ENCODE measurements at regions not wholly inside any gene's neighbourhood (a gene's known extent, or its start where the extent isn't known, plus 50 kb on each side); places are given as distances from the start of the nearest gene placed in this dataset.

DNA sequence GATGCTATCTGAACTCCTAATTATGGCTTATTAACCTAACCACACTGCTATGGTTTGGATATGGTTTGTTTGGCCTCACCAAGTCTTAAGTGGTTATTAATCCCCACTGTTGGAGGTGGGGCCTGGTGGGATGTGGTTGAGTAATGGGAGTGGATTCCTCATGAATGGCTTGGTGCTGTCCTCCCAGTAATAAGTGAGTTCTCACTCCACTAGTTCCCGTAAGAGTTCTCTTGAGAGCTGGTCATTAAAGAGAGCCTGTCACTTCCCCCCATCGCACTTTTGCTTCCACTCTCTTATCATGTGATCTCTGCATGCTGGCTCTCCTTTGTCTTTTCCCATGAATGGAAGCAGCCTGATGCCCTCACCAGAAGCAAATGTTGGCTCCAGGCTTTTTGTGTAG lies 328.8 kb downstream of the PLA2G4A start:
- no peak for TF ChIP-seq CTCF (IDR thresholded peaks at IDR 0.05; ENCODE audit: borderline replicate concordance, control extremely low read depth, extremely low read depth, insufficient read depth, missing control alignments)
- DNase-seq (ENCODE audit: low spot score), result no peak
- in situ Hi-C loops (cut with MboI; ENCODE audit: low sequenced_read_pairs, unreplicated experiment), result no loop called here

DNA sequence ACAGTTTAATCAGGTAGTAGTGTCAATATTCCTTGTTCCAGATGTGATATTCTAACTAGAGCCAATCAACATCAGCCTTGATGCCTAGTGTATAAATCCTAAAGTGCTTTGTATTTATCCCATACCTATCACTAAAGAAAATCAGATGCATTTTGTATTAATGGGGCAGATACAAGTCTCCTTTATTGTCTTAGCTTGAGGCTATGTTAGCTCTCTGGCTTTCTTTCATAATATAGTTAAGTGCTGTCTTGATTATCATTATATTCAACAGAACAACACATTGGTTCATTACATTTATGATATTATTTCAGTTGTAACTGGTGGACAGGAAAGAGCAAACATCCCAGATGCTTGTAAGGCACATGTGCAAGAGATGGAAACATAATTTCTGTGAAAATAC lies 338.8 kb downstream of the PLA2G4A start:
- no peak for DNase-seq (ENCODE audit: low spot score)
- TF ChIP-seq CTCF (IDR thresholded peaks at IDR 0.05; ENCODE audit: borderline replicate concordance, control extremely low read depth, extremely low read depth, insufficient read depth, missing control alignments), result no peak

GRCh38 chr1:187168297-187168696 lies 339.5 kb downstream of the PLA2G4A start:
- DNase-seq (ENCODE audit: low spot score), result no peak
- in situ Hi-C loops (cut with MboI; ENCODE audit: low sequenced_read_pairs, unreplicated experiment), result no loop called here
- TF ChIP-seq CTCF (IDR thresholded peaks at IDR 0.05; ENCODE audit: borderline replicate concordance, control extremely low read depth, extremely low read depth, insufficient read depth, missing control alignments), result no peak

More for the DNA sequence above, 338.8 kb downstream of the PLA2G4A start:
- in situ Hi-C loops (cut with MboI; ENCODE audit: low sequenced_read_pairs, unreplicated experiment), result no loop called here

DNA sequence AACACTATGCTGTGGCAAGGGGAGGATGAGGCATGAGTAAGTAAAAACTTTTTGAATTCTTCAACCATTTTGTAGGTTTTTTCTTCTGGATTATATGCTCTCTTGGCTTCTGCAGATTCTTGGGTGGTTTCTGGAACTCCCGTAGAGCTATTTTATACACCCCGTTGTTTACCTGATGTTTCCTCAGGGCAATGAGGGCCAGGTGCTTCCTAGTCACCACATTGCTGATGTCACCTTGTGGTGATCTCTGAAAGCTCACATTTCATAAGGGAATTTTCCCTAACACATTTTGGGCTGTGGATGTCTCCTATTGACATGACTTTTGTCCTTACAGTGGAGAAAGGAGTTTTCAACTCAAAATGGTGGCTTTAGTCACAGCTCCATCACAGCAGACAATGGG lies 356.6 kb downstream of the PLA2G4A start:
- in situ Hi-C loops (cut with MboI; ENCODE audit: low sequenced_read_pairs, unreplicated experiment), result no loop called here
- TF ChIP-seq CTCF (IDR thresholded peaks at IDR 0.05; ENCODE audit: borderline replicate concordance, control extremely low read depth, extremely low read depth, insufficient read depth, missing control alignments), result no peak
- DNase-seq (ENCODE audit: low spot score), result no peak

DNA sequence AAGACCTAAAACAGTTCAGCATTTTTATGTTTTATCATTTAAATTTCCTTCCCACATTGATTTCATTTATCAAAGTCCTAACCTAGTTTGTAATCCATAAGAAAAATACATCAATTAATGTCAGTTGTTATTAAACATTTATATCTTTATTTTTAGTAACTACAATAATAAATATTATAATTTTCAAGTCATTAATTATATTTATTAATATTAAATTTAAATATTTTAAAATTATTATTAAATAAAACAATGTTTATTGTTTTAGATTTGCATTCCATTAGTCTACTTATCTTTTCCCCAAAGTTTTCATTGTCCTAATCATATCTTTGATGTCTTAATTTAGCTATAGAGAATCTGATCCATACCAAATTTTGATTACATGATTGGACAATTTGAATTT lies 368.9 kb downstream of the PLA2G4A start:
- in situ Hi-C loops (cut with MboI; ENCODE audit: low sequenced_read_pairs, unreplicated experiment), result no loop called here
- DNase-seq (ENCODE audit: low spot score), result no peak
- no peak for TF ChIP-seq CTCF (IDR thresholded peaks at IDR 0.05; ENCODE audit: borderline replicate concordance, control extremely low read depth, extremely low read depth, insufficient read depth, missing control alignments)

- no peak for TF ChIP-seq CTCF (IDR thresholded peaks at IDR 0.05; ENCODE audit: borderline replicate concordance, control extremely low read depth, extremely low read depth, insufficient read depth, missing control alignments)
- DNase-seq (ENCODE audit: low spot score), result no peak
- in situ Hi-C loops (cut with MboI; ENCODE audit: low sequenced_read_pairs, unreplicated experiment), result no loop called here
Observed at GRCh38 chr1:187203257-187203656, 374.5 kb downstream of the PLA2G4A start.

- no peak for DNase-seq (ENCODE audit: low spot score)
- no peak for TF ChIP-seq CTCF (IDR thresholded peaks at IDR 0.05; ENCODE audit: borderline replicate concordance, control extremely low read depth, extremely low read depth, insufficient read depth, missing control alignments)
- in situ Hi-C loops (cut with MboI; ENCODE audit: low sequenced_read_pairs, unreplicated experiment), result no loop called here
Observed at GRCh38 chr1:187212377-187212776, 383.6 kb downstream of the PLA2G4A start.

Data from GM13976 (cell line).